Prostate gland (tissue), 2 donors: ENCODE measurements at regions not wholly inside any gene's neighbourhood (a gene's known extent, or its start where the extent isn't known, plus 50 kb on each side); places are given as distances from the start of the nearest gene placed in this dataset.

Experiments
- CTCF ChIP-seq, 4 experiments: fragments of 200-600 bp in 2 of 4; fragments of 450-650 bp in 2 of 4; sonication (generic) in 2 of 4; IDR thresholded peaks; 1 replicate in 3 of 4; 2 replicates in 1 of 4; pipeline ENCODE4 v1.5.1; 2016 to 2019; ENCODE audit warnings: antibody characterized with exemption in 4 of 4, mild to moderate bottlenecking in 2 of 4, moderate library complexity in 2 of 4
- POLR2A ChIP-seq: fragments of 450-650 bp; IDR thresholded peaks from one replicate; pipeline ENCODE4 v1.6.1; 2016; ENCODE audit warnings: antibody characterized with exemption, mild to moderate bottlenecking
- POLR2AphosphoS5 ChIP-seq: sonication (generic); formaldehyde crosslinking; IDR thresholded peaks from one replicate; pipeline ENCODE4 v1.6.1; 2017; ENCODE audit warnings: antibody characterized with exemption

GRCh38 chr3:82306189-82306588 lies 544.7 kb upstream of the GBE1 start:
- TF ChIP-seq CTCF (IDR thresholded peaks at IDR 0.05) (no peak), POLR2A (no peak), POLR2AphosphoS5 (no peak)
